ENCODE measurements at regions not wholly inside any gene's neighbourhood (a gene's known extent, or its start where the extent isn't known, plus 50 kb on each side); places are given as distances from the start of the nearest gene placed in this dataset.

GRCh38 chr5:175388531-175388930, 55.5 kb downstream of the DRD1 start:
- DNase-seq (ENCODE audit: low read depth): no peak
- no peak overlapping the region for H3K4me3 ChIP-seq (ENCODE audit: low read length)
- TF ChIP-seq CTCF (conservative IDR thresholded peaks at IDR 0.05; ENCODE audit: low read depth, low read length): no peak

- H3K4me3 ChIP-seq (ENCODE audit: low read length): no peak overlapping the region
- TF ChIP-seq CTCF (conservative IDR thresholded peaks at IDR 0.05; ENCODE audit: low read depth, low read length): no peak
- DNase-seq (ENCODE audit: low read depth): no peak
Observed at GRCh38 chr5:175387144-175387543, 56.8 kb downstream of the DRD1 start.

DNA sequence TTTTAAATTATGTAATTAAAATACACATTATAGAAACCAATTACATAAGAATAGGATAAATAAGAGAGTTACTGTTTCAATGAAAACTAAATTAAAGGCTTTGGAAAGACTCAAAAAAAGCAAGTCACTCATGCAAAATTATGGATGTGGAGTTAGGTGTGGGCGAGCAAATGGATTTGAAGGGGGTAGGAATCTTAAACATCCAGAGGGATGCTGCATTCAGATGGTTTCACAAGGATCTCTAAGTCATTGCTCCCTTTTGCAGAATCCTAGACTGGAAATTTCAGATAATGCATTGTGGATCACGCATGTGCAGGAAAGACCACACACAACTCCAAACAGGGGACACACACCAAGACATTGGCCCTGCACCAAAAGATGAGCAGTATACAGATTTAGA, 57.5 kb downstream of the DRD1 start:
- DNase-seq (ENCODE audit: low read depth): no peak
- no peak overlapping the region for H3K4me3 ChIP-seq (ENCODE audit: low read length)
- TF ChIP-seq CTCF (conservative IDR thresholded peaks at IDR 0.05; ENCODE audit: low read depth, low read length): no peak

- no peak overlapping the region for H3K4me3 ChIP-seq (ENCODE audit: low read length)
- no peak for TF ChIP-seq CTCF (conservative IDR thresholded peaks at IDR 0.05; ENCODE audit: low read depth, low read length)
- DNase-seq (ENCODE audit: low read depth): no peak
Observed at GRCh38 chr5:175385691-175386362, 58.2 kb downstream of the DRD1 start.

DNA sequence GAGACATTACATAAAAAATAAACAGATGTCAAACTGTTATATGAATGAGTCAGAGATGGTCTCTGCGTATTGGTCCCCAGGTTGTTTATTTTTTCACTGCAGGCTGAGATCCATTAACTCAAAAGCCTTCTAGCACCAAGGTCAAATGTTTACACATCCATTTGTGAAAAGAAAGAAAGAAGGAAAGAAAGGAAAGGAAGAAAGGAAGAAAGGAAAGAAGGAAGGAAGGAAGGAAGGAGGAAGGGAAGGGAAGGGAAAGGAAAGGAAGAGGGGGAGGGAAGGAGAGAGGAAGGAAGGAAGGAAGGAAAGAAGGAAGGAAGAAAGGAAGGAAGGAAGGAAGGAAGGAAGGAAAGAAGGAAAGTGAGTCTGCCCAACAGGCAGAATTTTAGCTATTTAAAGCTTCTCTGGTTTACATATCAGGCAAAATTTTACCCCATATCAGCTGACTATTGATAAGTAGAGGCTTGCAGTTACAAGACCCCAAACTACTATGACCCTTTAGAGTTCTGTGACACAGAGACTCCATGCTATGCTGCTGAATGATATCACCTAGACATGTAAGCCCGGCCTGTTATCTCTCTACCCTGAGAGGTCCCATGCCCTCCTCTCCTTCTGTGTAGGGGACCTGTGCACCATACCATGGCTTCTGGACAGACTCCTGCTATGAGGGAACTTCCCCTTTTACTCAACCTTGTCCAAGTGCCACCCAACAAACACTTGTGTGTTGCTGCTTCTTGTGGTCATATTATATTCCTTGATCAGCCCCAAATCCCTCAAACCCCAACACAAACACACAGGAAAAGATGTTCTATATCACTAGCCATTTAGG, 59.0 kb downstream of the DRD1 start:
- no peak overlapping the region for H3K4me3 ChIP-seq (ENCODE audit: low read length)
- DNase-seq (ENCODE audit: low read depth): no peak
- TF ChIP-seq CTCF (conservative IDR thresholded peaks at IDR 0.05; ENCODE audit: low read depth, low read length): no peak

DNA sequence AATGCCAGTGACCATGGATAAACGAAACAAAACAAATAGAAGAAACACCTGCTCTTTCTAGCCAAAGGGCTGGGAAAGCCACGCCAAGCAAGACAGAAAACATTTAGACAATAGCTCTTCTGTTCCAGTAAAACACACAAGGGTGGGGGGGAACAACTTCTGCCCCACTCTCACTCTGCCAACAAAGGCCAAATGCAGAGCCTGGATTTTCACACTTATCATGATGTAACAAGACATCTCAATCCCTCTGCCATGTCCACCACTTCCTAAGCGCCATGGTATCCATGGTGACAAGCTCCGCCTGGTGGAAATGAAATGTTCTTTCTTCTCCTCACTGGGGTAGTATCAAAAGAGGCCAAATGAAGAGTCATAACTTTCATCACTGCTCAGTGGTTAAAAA, 60.6 kb downstream of the DRD1 start:
- no peak overlapping the region for H3K4me3 ChIP-seq (ENCODE audit: low read length)
- DNase-seq (ENCODE audit: low read depth): no peak
- no peak for TF ChIP-seq CTCF (conservative IDR thresholded peaks at IDR 0.05; ENCODE audit: low read depth, low read length)

DNA sequence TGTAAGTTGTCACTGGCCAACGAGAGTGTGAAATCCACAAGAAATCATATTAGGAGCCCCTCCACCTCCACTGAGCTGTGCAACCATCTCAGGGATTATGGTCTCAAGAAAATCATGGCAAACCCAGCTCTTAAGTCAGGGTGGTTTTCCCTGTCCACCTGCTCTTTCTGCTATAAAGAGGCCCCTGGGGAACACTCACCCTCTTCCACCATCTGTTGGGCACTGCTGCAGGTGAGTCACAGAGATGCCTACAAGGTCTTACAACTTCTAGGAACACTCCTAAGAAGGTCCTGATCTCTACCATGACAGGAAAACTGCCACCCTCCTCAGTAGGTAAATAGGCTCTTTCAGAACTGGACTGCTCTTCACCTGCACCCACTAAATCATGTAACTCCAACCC, 61.8 kb downstream of the DRD1 start:
- no peak for TF ChIP-seq CTCF (conservative IDR thresholded peaks at IDR 0.05; ENCODE audit: low read depth, low read length)
- DNase-seq (ENCODE audit: low read depth): no peak

More for the DNA sequence above, 61.8 kb downstream of the DRD1 start:
- no peak overlapping the region for H3K4me3 ChIP-seq (ENCODE audit: low read length)
